KMS-11 (cell line): ENCODE measurements at regions not wholly inside any gene's neighbourhood (a gene's known extent, or its start where the extent isn't known, plus 50 kb on each side); places are given as distances from the start of the nearest gene placed in this dataset.

Source experiments
- H2AFZ ChIP-seq: fragments of 200-600 bp; sonication (generic); 2 replicates; pipeline ENCODE4 v1.6.1; 2016; ENCODE audit warnings: antibody characterized with exemption, mixed run types, low read depth
- H3K27ac ChIP-seq: fragments of 200-600 bp; sonication (generic); 2 replicates; pipeline ENCODE4 v1.6.1; 2016; ENCODE audit warnings: mild to moderate bottlenecking, mixed run types
- H3K27me3 ChIP-seq: fragments of 200-600 bp; sonication (generic); 2 replicates; pipeline ENCODE4 v1.6.1; 2017; ENCODE audit warnings: mild to moderate bottlenecking, low read depth, mixed run types, moderate library complexity; ENCODE audit not compliant: insufficient read depth
- H3K36me3 ChIP-seq: fragments of 200-600 bp; sonication (generic); 2 replicates; pipeline ENCODE4 v1.6.1; 2017; ENCODE audit warnings: mild to moderate bottlenecking, mixed run types; ENCODE audit not compliant: insufficient read depth
- H3K4me1 ChIP-seq: fragments of 200-600 bp; sonication (generic); 2 replicates; pipeline ENCODE4 v1.6.1; 2016; ENCODE audit warnings: mild to moderate bottlenecking, low read depth, mixed run types; ENCODE audit not compliant: poor library complexity, severe bottlenecking
- H3K4me2 ChIP-seq: fragments of 200-600 bp; sonication (generic); 2 replicates; pipeline ENCODE4 v1.7.0; 2016; ENCODE audit warnings: mild to moderate bottlenecking, mixed run types
- H3K4me3 ChIP-seq: fragments of 200-600 bp; sonication (generic); IDR thresholded peaks from 2 replicates; pipeline ENCODE4 v1.6.1; 2017; ENCODE audit warnings: low read depth, low read length, mixed read lengths; ENCODE audit not compliant: insufficient read depth
- H3K79me2 ChIP-seq: fragments of 200-600 bp; sonication (generic); 2 replicates; pipeline ENCODE4 v1.6.1; 2016; ENCODE audit warnings: low read depth, mixed run types; ENCODE audit not compliant: insufficient read depth
- H3K9ac ChIP-seq: fragments of 200-600 bp; sonication (generic); 2 replicates; pipeline ENCODE4 v1.6.1; 2016; ENCODE audit warnings: mild to moderate bottlenecking, mixed run types
- H4K20me1 ChIP-seq: fragments of 200-600 bp; sonication (generic); 2 replicates; pipeline ENCODE4 v1.6.1; 2016; ENCODE audit warnings: mild to moderate bottlenecking, mixed run types; ENCODE audit not compliant: insufficient read depth
- CTCF ChIP-seq: fragments of 200-600 bp; sonication (generic); conservative IDR thresholded peaks from 2 replicates; pipeline ENCODE4 v1.6.1; 2017; ENCODE audit warnings: low read depth, mild to moderate bottlenecking, antibody characterized with exemption, low read length, moderate library complexity, mixed read lengths

- no peak overlapping the region for H2AFZ ChIP-seq
- no peaks in the 10 kb centered on the region for H3K79me2 ChIP-seq
- H3K36me3 ChIP-seq, result no peaks in the 10 kb centered on the region
- H3K27me3 ChIP-seq, result no peaks in the 10 kb centered on the region
- H3K4me3 ChIP-seq, result no peak overlapping the region
- no peak overlapping the region for H3K9ac ChIP-seq
- H4K20me1 ChIP-seq, result no peaks in the 10 kb centered on the region
- H3K27ac ChIP-seq, result no peak overlapping the region
- no peak overlapping the region for H3K4me2 ChIP-seq
- TF ChIP-seq CTCF, result no peak
- no peaks in the 10 kb centered on the region for H3K4me1 ChIP-seq
These were observed 108.5 kb upstream of the SOX5 start for GRCh38 chr12:24057920-24058476.

GRCh38 chr12:24055747-24056146, 106.3 kb upstream of the SOX5 start:
- Histone ChIP-seq H3K4me1 (no peaks in the 10 kb centered on the region), H3K4me3 (no peak overlapping the region), H3K9ac (no peak overlapping the region), H3K27ac (no peak overlapping the region), H3K4me2 (no peak overlapping the region), H3K27me3 (no peaks in the 10 kb centered on the region), H3K79me2 (no peaks in the 10 kb centered on the region), H2AFZ (no peak overlapping the region), H4K20me1 (no peaks in the 10 kb centered on the region), H3K36me3 (no peaks in the 10 kb centered on the region)
- TF ChIP-seq CTCF, result no peak

GRCh38 chr12:24054416-24054815, 104.9 kb upstream of the SOX5 start:
- Histone ChIP-seq H3K4me3 (no peak overlapping the region), H3K4me1 (no peaks in the 10 kb centered on the region), H4K20me1 (no peaks in the 10 kb centered on the region), H3K27ac (no peak overlapping the region), H2AFZ (no peak overlapping the region), H3K9ac (no peak overlapping the region), H3K4me2 (no peak overlapping the region), H3K79me2 (no peaks in the 10 kb centered on the region), H3K36me3 (no peaks in the 10 kb centered on the region), H3K27me3 (no peaks in the 10 kb centered on the region)
- no peak for TF ChIP-seq CTCF

- no peaks in the 10 kb centered on the region for H3K36me3 ChIP-seq
- no peaks in the 10 kb centered on the region for H3K27me3 ChIP-seq
- no peaks in the 10 kb centered on the region for H4K20me1 ChIP-seq
- no peak overlapping the region for H3K4me3 ChIP-seq
- no peak for TF ChIP-seq CTCF
- no peak overlapping the region for H2AFZ ChIP-seq
- H3K4me1 ChIP-seq, result no peaks in the 10 kb centered on the region
- no peak overlapping the region for H3K9ac ChIP-seq
- H3K4me2 ChIP-seq, result no peak overlapping the region
- H3K27ac ChIP-seq, result no peak overlapping the region
- H3K79me2 ChIP-seq, result no peaks in the 10 kb centered on the region
These were observed 100.3 kb upstream of the SOX5 start for GRCh38 chr12:24049728-24050127.
